NB4 (cell line): ENCODE measurements at regions not wholly inside any gene's neighbourhood (a gene's known extent, or its start where the extent isn't known, plus 50 kb on each side); places are given as distances from the start of the nearest gene placed in this dataset.

Experiments
- DNase-seq: peaks from one replicate; pipeline ENCODE4 v3.0.0; 2010; ENCODE audit warnings: low read depth
- H3K4me3 ChIP-seq: one replicate; pipeline ENCODE4 v1.5.1; 2011; ENCODE audit warnings: mild to moderate bottlenecking, low read depth, low read length, moderate library complexity
- MYC ChIP-seq: IDR thresholded peaks from 2 replicates; pipeline ENCODE4 v1.6.1; 2011; ENCODE audit warnings: low read depth, low read length
- POLR2A ChIP-seq: IDR thresholded peaks from 2 replicates; pipeline ENCODE4 v1.6.1; 2011; ENCODE audit warnings: mild to moderate bottlenecking; ENCODE audit not compliant: insufficient read length; ENCODE audit errors: extremely low read depth
- TF ChIP-seq, protein P1 (sequence below): IDR thresholded peaks from one replicate; pipeline ENCODE4 v1.5.1; 2012; ENCODE audit warnings: low read depth, low read length
- TF ChIP-seq, protein P2 (sequence below): IDR thresholded peaks from 2 replicates; pipeline ENCODE4 v1.6.1; 2011; ENCODE audit warnings: low read depth, low read length

DNA sequence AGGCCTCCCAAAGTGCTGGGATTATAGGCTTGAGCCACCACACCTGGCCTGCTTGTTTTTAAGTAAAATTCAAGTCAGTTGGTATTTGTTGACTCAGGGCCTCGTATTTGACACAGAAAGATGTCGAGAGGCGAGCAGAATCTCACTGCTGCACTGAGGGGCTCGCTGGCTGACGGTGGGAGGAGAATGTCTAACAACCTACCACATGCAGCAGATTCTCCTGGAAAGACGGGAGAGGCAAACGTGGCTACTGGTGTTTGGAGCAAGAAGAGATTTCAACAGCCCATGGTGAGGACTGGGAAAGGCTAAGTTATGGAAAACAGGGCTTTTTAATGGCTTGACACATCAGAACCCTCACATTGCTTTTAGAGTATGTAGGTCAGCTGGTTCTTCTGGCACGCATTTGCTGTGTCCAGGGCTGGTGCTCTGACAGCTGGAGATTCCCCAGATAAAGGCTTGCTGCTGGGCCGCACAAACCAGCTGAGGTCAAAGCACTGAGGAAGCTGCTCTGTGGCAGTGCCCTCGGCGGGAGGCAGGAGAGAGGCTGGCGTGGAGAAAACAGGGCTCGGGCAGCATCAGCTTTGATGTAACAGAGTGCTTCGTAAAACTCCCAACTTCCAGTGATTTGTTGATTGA lies 84.2 kb upstream of the FRMD1 start:
- TF ChIP-seq POLR2A (no peak), MYC (no peak)
- TF ChIP-seq, protein P1, sequence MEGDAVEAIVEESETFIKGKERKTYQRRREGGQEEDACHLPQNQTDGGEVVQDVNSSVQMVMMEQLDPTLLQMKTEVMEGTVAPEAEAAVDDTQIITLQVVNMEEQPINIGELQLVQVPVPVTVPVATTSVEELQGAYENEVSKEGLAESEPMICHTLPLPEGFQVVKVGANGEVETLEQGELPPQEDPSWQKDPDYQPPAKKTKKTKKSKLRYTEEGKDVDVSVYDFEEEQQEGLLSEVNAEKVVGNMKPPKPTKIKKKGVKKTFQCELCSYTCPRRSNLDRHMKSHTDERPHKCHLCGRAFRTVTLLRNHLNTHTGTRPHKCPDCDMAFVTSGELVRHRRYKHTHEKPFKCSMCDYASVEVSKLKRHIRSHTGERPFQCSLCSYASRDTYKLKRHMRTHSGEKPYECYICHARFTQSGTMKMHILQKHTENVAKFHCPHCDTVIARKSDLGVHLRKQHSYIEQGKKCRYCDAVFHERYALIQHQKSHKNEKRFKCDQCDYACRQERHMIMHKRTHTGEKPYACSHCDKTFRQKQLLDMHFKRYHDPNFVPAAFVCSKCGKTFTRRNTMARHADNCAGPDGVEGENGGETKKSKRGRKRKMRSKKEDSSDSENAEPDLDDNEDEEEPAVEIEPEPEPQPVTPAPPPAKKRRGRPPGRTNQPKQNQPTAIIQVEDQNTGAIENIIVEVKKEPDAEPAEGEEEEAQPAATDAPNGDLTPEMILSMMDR = no peak
- TF ChIP-seq, protein P2, sequence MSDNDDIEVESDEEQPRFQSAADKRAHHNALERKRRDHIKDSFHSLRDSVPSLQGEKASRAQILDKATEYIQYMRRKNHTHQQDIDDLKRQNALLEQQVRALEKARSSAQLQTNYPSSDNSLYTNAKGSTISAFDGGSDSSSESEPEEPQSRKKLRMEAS = no peak
- no peak for DNase-seq
- H3K4me3 ChIP-seq = no peak overlapping the region

DNA sequence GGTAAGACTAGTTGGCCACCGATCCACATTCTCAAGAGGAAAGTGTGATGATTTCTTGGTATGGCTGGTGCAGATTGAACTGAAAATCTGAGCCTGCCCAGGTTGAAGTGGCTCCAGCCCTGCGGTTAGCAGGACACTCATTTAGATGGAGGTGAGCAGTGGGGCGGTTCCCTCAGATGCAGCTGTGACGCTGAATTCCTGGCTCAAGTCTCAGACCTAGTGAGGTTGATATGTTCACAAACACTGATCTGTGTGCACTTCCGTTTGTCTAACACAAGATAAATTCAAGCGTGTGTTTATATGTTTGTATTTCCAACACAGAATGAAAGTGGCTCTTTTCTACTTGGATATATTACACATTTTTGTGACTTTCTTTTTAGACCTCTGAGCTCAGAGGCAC lies 83.4 kb upstream of the FRMD1 start:
- TF ChIP-seq MYC (no peak), POLR2A (no peak)
- TF ChIP-seq, protein P1 = no peak
- TF ChIP-seq, protein P2 = no peak

DNA sequence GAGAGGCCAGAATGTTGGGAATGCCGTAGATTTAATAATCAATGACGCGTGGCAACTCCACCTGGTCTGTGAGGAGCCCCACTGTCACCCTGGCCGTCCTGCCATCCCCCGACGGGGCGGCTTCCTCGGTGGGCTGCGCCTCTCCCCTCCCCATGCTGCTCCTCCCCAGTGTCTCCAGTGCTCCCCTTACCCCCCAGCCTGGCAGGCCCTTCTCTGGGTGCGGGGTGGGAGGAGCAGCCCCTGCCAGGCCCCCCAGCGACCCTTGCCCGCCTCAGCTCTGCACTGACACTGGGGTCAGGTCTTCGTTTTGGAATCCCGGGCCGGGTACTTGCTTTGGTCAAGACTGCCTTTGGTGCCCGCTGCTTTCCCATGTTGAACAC lies 82.3 kb upstream of the FRMD1 start:
- H3K4me3 ChIP-seq = no peak overlapping the region
- TF ChIP-seq, protein P2 = no peak
- no peak for TF ChIP-seq POLR2A
- TF ChIP-seq MYC = no peak
- TF ChIP-seq, protein P1 = no peak
- no peak for DNase-seq

More for the DNA sequence above, 83.4 kb upstream of the FRMD1 start:
- H3K4me3 ChIP-seq = no peak overlapping the region
- DNase-seq = no peak

DNA sequence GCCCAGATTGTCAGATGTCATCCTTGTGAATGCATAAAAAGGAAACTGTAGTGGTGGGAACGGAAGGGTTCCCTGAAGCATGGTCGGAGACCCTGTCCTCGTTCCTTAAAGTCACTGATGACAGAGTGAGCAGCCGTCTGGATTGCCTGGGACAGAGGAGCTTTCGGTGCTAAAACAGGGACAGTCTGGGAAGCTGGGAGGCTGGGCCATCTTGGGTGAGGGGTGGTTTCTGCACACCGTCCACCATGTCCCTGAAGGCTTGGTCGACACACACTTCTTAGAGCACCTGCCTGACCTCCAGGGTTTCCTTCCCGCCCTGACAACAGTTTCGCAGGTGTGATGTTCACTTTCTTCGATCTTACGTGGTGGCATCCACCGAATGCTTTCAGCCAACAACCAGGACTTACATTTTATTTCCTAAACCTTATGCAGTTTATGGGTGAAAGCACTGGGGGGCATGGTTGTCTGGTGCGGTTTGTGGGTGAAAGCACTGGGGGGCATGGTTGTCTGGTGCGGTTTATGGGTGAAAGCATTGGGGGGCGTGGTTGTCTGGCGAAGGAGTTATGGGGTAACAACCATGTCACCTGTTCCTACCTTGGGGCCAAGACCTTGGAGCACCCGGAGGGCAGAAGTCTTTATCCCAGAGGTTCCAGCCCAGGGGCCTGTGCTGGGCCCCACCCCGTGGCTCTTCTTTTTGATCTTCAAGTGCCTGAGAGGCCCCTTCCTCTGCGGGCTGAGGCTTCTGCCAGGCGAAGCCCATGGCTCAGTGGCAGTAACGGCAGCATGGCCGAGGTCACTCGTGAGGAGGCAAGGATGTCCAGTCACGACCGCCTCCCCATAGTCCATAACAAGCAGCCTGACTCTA lies 81.7 kb upstream of the FRMD1 start:
- H3K4me3 ChIP-seq = no peak overlapping the region
- TF ChIP-seq MYC (no peak), POLR2A (no peak)
- TF ChIP-seq, protein P1 = no peak
- no peak for DNase-seq

DNA sequence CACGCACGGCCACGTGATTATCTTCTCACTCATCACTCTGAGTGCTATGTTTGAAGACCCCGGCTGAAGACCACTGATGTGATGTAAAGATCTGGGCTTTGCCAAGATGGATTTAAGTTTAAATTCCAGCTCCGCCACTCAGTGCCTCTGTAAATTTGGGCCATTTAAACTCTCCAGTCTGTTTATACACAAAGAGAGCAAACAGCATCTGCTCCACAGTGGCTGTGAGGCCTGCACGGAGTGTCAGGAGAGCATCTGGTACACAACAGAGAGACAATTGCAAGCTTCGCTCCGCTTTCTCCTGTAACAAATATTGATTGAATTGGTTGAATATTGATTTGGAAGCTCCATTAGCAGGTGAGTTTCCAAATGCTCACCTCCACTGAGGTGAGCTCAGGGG lies 80.5 kb upstream of the FRMD1 start:
- no peak for TF ChIP-seq POLR2A
- no peak for DNase-seq
- no peak overlapping the region for H3K4me3 ChIP-seq

DNA sequence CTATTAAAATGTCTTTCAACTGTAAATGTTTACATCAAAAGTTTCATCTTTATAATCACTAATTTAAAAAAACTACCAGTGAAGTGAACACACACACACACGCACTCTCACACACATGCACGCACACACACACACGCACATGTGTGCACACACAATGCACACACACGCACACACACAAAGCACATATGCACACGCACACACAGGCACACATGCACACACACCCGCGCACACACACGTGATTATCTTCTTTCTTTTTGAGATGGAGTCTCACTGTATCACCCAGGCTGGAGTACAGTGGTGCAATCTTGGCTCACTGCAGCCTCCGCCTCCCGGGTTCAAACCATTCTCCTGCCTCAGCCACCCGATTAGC lies 80.0 kb upstream of the FRMD1 start:
- DNase-seq = no peak
- TF ChIP-seq MYC = no peak
- TF ChIP-seq, protein P1 = no peak
- TF ChIP-seq POLR2A = no peak
- TF ChIP-seq, protein P2 = no peak
- H3K4me3 ChIP-seq = no peak overlapping the region
